Stimulated activated CD4-positive, alpha-beta T cell treated with anti-CD3 and anti-CD28 coated beads, Interleukin-1b, Interleukin-23, amount 100 ng/mL, for 24 hours (primary cell): ENCODE measurements at regions not wholly inside any gene's neighbourhood (a gene's known extent, or its start where the extent isn't known, plus 50 kb on each side); places are given as distances from the start of the nearest gene placed in this dataset.

Experiments
- DNase-seq, 4 experiments: peaks; one replicate each; pipeline ENCODE4 v3.0.0-alpha.2; 2020; ENCODE audit warnings: low read depth in 4 of 4, low spot score in 1 of 4

DNA sequence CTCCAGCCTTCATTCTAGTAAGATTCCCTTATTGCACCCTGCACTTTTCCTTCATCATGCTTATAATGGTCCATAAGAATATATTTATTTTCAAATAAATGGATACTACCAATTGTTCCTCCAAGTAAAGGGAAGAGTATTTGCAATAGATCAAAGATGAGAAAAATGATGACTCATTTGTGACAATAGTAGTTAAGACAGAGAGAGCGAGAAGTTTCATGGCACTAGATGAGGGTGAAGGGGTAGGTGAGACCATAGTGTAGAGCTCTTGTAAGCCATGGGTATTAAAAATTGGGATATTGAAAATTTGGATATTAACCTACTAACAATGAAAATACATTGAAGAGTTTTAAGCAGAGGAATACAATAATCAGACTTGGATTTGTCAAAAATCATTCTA is 404.6 kb downstream of the EFNA5 start:
- DNase-seq: no peak

DNA sequence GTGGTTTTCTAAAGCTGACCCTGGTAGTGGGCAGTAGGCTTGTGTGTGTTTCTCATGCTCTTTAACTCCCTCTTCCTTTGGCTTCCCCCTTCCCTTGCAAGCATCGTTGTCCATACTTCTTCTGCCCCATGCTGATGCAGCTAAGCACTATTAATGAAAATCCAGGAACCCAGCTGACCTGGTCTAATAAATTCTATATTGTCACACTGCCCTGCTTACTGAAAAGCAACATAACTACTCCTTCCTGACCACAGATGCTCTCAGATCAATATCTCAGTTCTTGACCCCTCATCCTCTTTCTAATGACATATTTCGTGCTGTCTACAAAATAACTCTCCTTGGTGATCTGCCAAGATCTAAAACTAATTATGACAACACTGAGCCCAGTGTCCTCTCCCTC is 405.5 kb downstream of the EFNA5 start:
- no peak for DNase-seq

DNA sequence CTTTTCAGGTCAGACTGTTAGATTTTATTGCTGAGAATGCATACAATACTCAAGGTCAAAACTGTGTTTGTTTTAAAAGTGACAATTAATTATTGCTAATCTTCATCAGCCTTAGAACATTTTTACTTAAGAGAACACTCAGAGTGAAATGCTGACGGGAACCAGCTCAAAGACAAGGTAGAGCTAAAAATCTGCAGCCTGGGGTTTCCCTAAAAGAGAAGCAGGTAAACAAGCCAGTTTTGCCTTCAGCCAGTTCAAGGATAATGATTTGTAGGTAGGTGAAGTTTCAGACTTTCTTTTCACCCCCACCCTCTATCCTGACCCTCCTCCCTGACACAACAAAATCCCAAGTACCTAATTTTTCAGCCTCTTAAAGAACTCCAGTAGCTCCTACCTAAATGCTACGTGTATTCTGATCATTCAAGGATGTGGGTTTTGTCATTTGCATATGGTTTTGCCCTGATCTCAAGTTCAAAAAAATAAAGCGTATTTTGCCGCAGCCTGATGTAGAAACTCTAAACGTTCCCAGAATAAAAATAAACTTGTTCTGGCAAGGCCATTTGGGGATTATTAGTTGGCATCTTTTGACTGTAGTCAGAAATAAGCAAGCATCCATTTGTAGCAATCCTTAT is 407.2 kb downstream of the EFNA5 start:
- no peak for DNase-seq

DNA sequence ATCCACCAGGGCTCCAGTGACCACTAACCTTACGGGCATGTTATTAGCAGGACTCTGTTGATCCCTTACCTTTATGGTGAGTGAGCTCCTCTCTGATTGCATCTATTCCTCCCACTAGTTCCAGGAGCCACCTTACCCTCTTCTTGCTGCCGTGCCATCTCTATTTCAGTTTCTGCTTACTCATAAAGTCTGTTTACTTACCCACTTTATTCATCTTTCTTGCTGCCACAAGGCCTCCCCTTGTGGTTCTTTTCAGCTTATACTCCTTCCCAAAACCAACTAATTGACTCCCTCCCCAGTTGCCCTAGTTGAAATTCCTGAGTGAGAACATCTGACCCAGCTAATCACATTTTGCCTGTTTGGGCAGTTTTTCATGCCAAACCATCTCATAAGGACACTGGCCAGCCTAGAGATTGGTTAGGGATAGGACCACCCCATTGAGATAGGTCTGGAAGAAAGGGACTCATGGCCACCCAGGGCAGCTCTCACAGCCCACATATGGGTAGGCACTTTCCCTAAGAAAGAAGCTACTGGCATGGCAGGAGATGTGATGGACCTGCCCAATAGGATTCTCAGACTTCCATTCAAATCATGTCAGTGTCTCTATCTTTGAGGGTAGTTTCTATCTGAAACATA is 412.7 kb downstream of the EFNA5 start:
- DNase-seq: no peak

DNA sequence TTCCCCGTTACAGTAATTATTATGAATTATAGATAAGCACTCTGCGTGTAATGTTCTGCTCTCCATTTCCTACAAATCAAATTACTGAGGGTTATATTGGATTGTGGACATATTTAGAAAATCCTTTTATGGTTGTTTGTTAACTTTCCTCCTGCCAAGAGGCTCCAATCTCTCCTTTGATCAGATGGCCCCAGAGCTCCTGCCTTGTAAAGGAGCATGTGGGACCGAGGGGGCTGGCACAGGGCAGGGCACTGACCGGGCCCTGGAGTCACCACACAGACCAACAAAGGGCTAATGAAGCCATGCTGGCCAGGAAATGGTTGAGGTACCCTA is 415.9 kb downstream of the EFNA5 start:
- no peak for DNase-seq

DNA sequence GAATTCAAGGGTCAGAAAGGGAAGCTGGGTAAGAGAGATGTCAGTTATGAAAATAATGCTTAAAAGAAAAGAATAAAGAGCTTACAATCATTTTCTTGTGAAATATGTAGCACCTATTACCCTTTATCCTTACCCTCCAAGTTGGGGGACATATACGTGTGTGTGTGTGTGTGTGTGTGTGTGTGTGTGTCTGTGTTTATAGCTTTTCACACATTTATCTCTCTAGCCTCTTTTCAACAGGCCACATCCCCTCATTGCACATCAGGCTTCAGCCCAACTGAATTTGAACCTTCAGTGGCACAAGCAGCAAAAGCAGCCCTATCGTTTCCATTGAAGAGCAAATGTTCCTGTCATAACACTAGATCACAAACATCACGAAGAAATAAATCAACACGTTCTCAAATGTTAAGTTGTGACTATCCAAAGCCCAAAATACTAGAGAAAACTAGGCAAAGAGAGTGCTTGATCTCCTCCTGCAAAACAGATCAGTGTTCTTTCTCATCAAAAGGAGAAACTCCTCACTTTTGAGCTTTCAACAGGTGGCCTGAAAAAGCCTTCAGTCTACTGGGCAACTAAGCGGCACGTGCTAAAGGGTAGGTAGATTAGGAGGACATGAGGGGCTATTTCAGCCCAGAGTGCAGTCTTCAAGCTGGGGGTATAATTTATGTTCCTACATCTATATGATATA is 416.4 kb downstream of the EFNA5 start:
- DNase-seq: no peak

DNA sequence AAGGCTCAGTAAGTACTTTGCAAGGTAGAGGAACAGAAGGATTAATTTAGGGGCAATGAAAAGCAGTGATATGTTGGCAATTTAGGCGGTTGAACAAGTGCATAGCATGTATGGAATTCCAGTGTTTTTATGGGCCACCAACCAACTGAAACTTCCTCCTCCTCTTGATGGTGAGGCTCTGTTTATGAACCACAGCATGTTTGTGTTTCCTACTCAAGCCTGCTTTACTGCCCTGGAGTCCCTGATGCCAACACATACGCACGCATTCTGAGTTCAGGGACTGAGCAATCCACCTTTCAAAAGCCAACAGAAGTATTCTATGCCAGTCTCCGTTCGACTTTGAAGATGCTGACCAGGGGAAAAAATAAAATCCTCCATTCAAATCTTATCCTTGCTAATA is 417.5 kb downstream of the EFNA5 start:
- no peak for DNase-seq

DNA sequence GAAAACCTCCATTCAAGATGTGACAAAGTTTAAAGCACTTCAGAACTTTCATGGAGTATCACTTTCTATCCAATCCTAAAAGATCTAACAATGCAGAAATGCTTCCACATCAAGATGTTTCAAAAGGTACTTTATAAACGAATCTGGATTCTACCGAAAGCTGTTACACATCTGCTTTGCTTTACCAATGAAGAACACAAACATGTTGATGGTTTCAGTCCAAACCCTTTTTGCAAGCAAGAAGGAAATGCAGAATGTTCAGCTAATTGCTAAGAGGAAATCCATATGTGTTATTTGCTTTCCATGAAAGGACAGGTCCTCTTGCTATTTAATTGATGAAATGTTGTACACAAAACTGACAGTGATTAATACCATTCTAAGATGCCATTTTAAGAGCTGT is 419.6 kb downstream of the EFNA5 start:
- DNase-seq: no peak

DNA sequence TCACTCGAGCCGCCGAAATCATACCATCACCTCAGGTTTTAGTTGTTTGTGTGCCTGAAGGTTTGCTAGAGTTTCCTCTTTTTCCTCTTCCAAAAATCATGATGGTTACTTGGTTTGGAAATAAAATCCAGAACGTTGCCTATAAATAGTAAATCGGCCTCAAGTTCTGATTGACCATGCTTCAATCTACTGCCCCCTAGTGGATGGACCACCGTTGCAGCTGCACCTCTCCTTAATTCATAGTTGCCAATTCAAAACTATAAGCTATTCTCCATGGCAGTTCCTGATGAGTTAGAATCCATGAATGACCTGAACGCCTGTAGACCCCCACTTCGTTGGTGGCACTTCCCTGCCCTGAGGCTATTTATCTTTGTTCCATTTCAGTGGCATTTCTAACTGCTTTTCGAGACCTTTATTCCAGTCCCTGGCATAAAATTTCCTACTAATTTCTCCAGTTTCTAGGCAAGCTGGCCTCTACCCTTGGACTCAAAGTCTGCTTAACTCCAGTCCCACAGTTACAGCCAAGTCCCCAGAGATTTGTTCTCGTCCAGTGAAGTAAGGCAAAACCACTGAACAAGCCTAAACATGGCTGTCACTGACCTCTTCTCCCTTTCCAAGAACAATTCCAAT is 422.6 kb downstream of the EFNA5 start:
- peak in 2 of 4 experiments; percentile 4 to 20 for DNase-seq

DNA sequence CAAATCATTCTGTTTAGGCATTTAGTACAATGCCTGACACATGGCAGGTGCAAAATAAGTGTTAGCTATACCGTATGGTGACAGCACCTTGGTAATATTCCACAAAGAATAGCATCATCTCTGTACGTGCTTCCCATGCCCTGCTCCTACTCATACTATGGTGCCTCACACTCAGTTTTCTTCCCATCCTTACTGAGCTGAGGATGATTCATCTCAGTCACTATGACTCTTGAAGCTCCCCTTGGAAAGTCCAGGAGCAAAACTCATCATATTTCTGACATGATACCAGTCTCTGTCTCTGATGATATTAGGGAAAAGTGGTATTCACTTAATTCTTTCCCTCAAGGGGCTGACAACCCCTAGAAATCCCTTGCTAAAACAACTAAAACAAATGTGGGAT is 423.3 kb downstream of the EFNA5 start:
- DNase-seq: no peak

DNA sequence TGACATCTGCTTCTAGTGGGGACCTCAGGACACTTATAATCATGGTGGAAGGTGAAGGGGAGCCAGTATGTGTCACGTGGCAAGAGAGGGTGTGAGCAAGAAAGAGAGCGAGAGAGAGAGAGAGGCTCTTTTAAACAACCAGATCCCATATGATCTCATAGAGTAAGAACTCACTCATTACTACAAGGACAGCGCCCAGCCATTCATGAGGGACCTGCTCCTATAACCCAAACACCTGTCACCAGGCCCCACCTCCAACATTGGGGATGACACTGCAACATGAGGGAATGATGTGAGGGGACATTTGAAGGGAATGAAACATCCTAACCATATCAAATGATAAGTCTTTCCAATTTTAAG is 427.5 kb downstream of the EFNA5 start:
- DNase-seq: no peak

DNA sequence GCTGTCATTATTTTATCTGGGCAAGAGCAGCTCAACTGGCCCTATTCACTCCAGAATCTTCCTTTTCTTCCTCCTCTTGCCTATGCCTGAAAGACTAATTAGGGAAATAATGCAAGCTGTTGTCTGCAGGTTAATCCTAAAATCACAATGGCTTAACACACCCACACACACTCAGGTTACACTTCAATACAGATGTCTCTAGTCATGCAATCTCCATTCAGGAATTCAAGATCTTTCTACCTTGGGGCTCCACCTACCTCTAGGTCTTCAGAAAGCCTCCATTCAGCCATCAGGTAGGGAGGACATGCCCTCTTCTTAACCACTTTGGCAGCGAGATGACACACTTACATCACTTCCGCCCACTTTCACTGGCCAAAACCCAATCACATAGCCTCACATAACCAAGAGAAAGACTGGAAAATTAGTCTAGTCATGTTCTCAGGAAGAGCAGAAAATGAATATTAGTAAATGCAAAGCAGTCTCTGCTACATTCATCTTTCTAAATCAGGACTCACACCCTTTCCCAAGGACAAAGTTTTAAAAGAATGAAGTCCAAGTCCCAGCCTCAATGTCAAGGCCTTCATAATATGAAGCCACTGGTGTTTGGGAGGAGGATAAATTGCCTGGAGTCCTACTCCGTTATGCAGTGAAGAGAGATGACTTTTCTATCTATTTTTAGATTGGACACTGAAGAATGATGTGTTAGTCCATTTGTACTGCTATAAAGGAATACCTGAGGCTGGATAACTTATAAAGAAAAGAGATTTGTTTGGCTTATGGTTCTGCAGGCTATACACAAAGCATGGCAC is 428.1 kb downstream of the EFNA5 start:
- no peak for DNase-seq

DNA sequence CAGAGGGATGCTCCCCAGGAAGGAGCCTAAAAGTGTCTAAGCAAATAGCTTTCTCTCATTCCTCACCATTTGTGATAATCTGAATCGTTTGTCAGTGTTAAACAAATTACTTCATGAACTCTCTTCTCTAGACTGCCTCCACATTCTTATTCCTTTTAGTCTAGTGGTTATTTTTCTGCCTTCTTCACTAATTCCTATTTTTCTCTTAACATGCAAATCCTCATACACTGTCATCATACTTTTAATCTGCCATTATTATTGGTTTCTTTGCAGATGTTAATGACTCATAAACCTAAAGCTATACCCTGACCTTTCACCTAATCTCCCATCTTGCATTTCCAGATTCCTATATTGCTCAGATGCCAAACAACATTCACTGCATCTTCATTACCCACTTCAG is 428.9 kb downstream of the EFNA5 start:
- DNase-seq: no peak

DNA sequence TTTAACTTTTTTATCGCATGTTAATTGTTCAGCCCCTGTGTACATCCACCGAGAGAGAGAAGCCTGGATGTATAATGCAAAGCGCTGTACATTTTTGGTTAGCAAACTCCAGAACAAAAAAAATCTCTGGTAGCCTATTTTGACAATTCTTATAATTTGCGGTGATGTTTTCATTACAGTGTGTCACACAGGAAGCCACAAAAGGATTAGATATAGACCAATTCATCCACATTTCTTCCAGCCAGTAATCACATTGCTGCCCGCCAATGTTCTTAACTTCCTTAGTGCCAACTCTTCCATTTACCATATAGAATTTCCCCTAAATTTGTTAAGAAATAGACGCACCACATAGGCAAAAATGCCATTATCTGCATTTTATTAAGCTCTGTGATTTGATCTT is 435.6 kb downstream of the EFNA5 start:
- no peak for DNase-seq

DNA sequence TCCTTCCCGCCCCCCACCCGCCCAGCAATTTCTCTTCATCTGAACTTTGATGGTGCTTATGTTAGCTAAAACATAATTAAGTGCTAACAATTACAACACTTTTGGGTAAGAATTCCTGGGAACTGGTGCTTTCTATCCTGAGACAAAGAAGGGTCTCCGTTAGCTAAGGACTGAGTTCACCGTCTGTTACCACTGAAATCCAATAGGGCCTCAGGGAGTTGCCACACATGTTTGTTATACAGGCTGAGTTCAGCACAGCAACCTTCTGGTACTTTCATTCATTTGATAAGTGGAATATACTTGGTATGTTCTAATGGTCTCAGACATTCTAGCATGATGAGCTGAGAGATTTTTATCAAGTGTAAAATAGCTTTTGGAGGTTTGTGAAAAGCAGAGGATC is 437.9 kb downstream of the EFNA5 start:
- DNase-seq: no peak

DNA sequence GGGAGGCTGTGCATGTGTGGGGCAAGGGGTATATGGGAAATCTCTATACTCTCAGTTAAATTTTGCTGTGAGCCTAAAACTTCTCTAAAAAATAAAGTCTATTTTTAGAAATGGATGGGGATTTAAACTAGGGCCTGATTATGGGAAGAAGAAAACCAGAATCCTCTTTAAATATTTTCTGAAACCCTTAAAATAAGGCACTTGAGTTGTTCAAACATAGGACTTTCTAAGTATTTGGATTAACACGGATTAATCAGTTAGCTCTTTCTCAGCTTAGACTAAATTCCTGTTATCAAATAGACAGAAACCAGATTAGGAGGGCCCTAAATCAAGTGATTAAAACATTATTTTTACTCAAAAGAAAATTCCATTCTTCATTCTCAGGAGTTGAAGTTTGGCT is 438.4 kb downstream of the EFNA5 start:
- no peak for DNase-seq

DNA sequence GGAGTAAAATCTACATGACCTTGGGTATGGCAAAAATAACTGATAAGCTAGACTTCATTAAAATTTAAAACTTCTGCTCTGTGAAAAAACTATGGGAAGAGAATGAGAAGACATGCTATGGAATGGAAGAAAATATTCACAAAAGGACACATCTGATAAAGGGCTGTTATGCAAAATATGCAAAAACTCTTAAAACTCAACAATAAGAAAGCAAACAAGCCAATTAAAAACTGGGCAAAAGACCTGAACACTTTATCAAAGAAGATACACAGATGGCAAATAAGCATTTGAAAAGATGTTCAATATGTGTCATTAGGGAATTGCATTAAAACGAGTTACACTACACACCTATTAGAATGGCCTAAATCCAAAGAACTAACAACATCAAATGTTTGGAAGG is 439.5 kb downstream of the EFNA5 start:
- no peak for DNase-seq

DNA sequence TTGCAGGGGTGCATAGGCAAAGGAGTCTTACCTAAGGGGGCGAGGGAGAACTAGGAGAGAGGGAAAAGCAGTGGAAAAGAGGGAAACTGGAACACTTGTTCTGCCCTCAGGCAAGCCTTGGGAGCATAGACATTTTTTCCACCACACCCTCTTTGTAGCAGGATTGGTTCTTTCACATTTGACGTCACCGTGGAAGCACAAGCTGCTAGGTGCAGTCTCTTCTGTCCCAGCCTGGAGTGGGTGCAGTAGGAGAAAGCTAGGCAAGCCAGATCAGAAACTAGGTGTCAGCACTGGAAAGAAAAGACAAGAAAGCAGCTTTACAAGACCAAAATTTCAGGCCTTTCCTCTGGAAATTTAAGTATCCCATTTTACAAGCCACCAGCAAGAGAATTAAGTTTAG is 440.4 kb downstream of the EFNA5 start:
- DNase-seq: no peak

DNA sequence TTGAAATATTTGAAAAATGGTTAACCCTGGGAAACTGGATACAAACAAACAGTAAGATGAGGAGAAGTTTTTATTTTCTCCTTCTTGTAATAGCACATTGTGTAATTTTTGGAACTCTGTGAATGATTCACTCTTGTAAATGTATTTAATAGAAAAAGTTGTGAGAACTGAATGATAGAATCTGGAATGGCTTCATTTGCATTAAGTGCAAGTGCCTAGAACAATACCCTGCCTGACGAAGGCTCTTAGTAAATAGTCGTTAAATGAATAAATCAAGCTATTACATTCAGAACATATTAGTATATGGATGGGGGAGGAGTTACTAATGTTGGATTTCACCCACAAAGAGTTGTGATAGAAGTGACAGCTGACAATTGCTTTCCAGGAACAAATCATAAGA is 442.5 kb downstream of the EFNA5 start:
- no peak for DNase-seq

DNA sequence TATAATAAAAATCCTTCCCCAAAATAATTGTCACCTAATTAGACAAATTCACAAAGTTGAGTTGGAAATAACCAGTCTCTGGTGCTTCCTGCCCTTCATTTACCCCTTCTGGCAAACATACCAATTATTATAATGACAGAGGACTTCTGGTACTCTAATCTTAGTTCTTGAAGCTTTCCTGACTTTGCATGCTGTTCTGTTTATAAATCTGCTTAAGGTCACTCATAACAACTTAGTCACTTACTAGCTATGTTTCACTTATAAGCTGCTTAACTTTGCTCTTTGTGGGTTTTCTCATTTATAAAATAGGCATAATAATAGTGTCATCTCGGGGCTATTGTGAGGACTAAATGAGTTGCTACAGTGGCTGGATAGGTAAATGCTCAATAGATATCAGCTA is 446.5 kb downstream of the EFNA5 start:
- DNase-seq: no peak

DNA sequence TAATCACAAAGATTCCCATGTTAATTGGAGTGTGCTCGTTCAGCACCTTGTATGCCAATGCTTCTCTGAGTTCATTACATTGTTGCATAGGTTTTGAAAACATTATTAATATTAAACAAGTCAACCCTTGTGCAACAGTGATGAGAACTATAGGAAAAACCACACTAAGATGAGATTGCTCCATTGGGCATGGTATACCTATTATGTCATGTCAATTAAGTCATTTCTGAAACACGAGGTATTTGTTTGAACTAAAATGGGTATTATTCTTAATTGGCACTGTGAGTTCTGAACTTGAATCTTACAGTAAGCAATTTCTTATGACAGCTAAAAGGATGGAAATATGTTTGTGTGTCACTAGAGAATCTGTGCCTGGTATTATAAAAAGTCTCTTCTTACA is 447.7 kb downstream of the EFNA5 start:
- no peak for DNase-seq

DNA sequence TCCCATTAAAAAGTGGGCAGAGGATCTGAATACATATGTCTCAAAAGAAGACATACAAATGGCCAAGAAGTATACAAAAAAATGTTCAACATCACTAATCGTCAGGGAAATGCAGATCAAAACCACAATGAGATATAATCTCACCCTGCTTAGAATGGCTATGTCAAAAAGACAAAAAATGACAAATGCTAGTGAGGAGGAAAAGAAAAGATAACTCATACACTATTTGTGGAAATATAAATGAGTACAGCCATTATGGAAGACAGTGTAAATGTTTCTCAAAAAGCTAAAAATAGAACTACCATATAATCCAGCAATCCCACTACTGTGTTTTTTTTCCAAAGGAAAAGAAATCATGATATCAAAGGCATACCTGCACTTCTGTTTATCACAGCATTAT is 450.7 kb downstream of the EFNA5 start:
- DNase-seq: no peak
